ENCODE measurements at regions not wholly inside any gene's neighbourhood (a gene's known extent, or its start where the extent isn't known, plus 50 kb on each side); places are given as distances from the start of the nearest gene placed in this dataset.

GRCh38 chr1:57659804-57660203, 235.9 kb upstream of the DAB1 start:
- in situ Hi-C loops (cut with MboI) (no loop called here), intact Hi-C loops (cut with micrococcal nuclease) (no loop called here)
- no peak overlapping the region for H3K4me2 ChIP-seq (ENCODE audit: insufficient read depth, low read length)
- H3K79me2 ChIP-seq (ENCODE audit: control insufficient read depth, insufficient read depth, low read length), result no peaks in the 10 kb centered on the region
- no peak overlapping the region for H3K4me3 ChIP-seq
- no TSS peak for BruUV-seq (replicated peaks)
- H3K27me3 ChIP-seq (ENCODE audit: control insufficient read depth in 2 of 2, insufficient read depth in 2 of 2, low read length in 2 of 2), result no peaks in the 10 kb centered on the region
- no peak for DNase-seq (ENCODE audit: extremely low read depth in 1 of 4, low spot score in 3 of 4)
- no peaks in the 10 kb centered on the region for H4K20me1 ChIP-seq (replicated peaks; ENCODE audit: control insufficient read depth, insufficient read depth, low read length)
- ATAC-seq, result no peak
- H3K36me3 ChIP-seq (ENCODE audit: control insufficient read depth, insufficient read depth, low read length), result no peaks in the 10 kb centered on the region
- WGBS (ENCODE audit: insufficient coverage, low coverage, missing lambda C conversion rate), result 0% methylated on average over 1 of the region's 1 CpG
- no peaks in the 10 kb centered on the region for H3K4me1 ChIP-seq (replicated peaks in 1 of 2; ENCODE audit: control insufficient read depth in 2 of 2, insufficient read depth in 2 of 2, low read length in 2 of 2)
- no peaks in the 10 kb centered on the region for H3K9me1 ChIP-seq (ENCODE audit: control insufficient read depth, insufficient read depth, low read length)
- no peak overlapping the region for H2AFZ ChIP-seq (ENCODE audit: low read depth, low read length)
- no peak for FAIRE-seq
- H3K9ac ChIP-seq (ENCODE audit: insufficient read depth in 1 of 2, low read depth in 2 of 2, low read length in 2 of 2), result no peak overlapping the region
- TF ChIP-seq KLF6 (CRISPR knock-in tag; IDR thresholded peaks at IDR 0.05; ENCODE audit: borderline replicate concordance) (no peak), ERF (CRISPR knock-in tag; IDR thresholded peaks at IDR 0.05) (no peak), ETV5 (CRISPR knock-in tag; IDR thresholded peaks at IDR 0.05; ENCODE audit: low read depth) (no peak), BCL6 (CRISPR knock-in tag; IDR thresholded peaks at IDR 0.05) (no peak), NONO (IDR thresholded peaks at IDR 0.05; ENCODE audit: low read depth in 2 of 2, low read length in 1 of 2) (no peak), NFE2 (IDR thresholded peaks at IDR 0.05; ENCODE audit: low read depth) (no peak), ZBTB17 (CRISPR knock-in tag; IDR thresholded peaks at IDR 0.05) (no peak)
- POLR2A ChIA-PET, result no interaction called here
- CTCF ChIA-PET (ENCODE audit: low intra/inter-chr PET ratio), result no interaction called here
- H3K27ac ChIP-seq (ENCODE audit: extremely low read depth, low read depth, low read length), result no peak overlapping the region
- H3K9me3 ChIP-seq (replicated peaks; ENCODE audit: control insufficient read depth, insufficient read depth, low read depth, low read length), result no peaks in the 10 kb centered on the region

- Histone ChIP-seq H3K36me3 (ENCODE audit: control insufficient read depth, insufficient read depth, low read length) (no peaks in the 10 kb centered on the region), H4K20me1 (replicated peaks; ENCODE audit: control insufficient read depth, insufficient read depth, low read length) (no peaks in the 10 kb centered on the region), H3K27ac (ENCODE audit: extremely low read depth, low read depth, low read length) (no peak overlapping the region), H3K9me1 (ENCODE audit: control insufficient read depth, insufficient read depth, low read length) (no peaks in the 10 kb centered on the region), H3K4me2 (ENCODE audit: insufficient read depth, low read length) (no peak overlapping the region), H3K27me3 (ENCODE audit: control insufficient read depth in 2 of 2, insufficient read depth in 2 of 2, low read length in 2 of 2) (no peaks in the 10 kb centered on the region), H3K4me1 (replicated peaks in 1 of 2; ENCODE audit: control insufficient read depth in 2 of 2, insufficient read depth in 2 of 2, low read length in 2 of 2) (no peaks in the 10 kb centered on the region), H3K9ac (ENCODE audit: insufficient read depth in 1 of 2, low read depth in 2 of 2, low read length in 2 of 2) (no peak overlapping the region), H3K4me3 (no peak overlapping the region), H3K9me3 (replicated peaks; ENCODE audit: control insufficient read depth, insufficient read depth, low read depth, low read length) (no peaks in the 10 kb centered on the region), H2AFZ (ENCODE audit: low read depth, low read length) (no peak overlapping the region), H3K79me2 (ENCODE audit: control insufficient read depth, insufficient read depth, low read length) (no peaks in the 10 kb centered on the region)
- CTCF ChIA-PET (ENCODE audit: low intra/inter-chr PET ratio), result no interaction called here
- DNase-seq (ENCODE audit: extremely low read depth in 1 of 4, low spot score in 3 of 4), result no peak
- in situ Hi-C loops (cut with MboI) (no loop called here), intact Hi-C loops (cut with micrococcal nuclease) (no loop called here)
- BruUV-seq (replicated peaks), result no TSS peak
- no peak for FAIRE-seq
- WGBS (ENCODE audit: insufficient coverage, low coverage, missing lambda C conversion rate), result 0% methylated on average over 3 of the region's 3 CpGs
- no peak for TF ChIP-seq THAP12 (CRISPR knock-in tag; IDR thresholded peaks at IDR 0.05)
- no peak for TF ChIP-seq SLC30A9 (CRISPR knock-in tag; IDR thresholded peaks at IDR 0.05)
- POLR2A ChIA-PET, result no interaction called here
- no peak for ATAC-seq
Measured at GRCh38 chr1:57655161-57655560, 231.3 kb upstream of the DAB1 start.

Measured in K562 (cell line).